GM12878 (cell line): ENCODE measurements at regions not wholly inside any gene's neighbourhood (a gene's known extent, or its start where the extent isn't known, plus 50 kb on each side); places are given as distances from the start of the nearest gene placed in this dataset.

Source experiments
- CEBPB ChIP-seq, 2 experiments: fragments of 150-350 bp in 1 of 2; IDR thresholded peaks; 2 replicates each; pipeline ENCODE4 v1.6.1; 2012 to 2014; ENCODE audit warnings: low read depth in 2 of 2, low read length in 2 of 2, borderline replicate concordance in 1 of 2, inconsistent platforms in 1 of 2
- KLF5 ChIP-seq: fragments of 450-650 bp; IDR thresholded peaks from 2 replicates; pipeline ENCODE4 v1.6.1; 2014; ENCODE audit warnings: mild to moderate bottlenecking; ENCODE audit not compliant: partially characterized antibody
- MEF2A ChIP-seq: IDR thresholded peaks from 2 replicates; pipeline ENCODE4 v1.6.1; 2011; ENCODE audit warnings: low read depth, mild to moderate bottlenecking, low read length, moderate library complexity; ENCODE audit not compliant: insufficient read depth
- POLR2AphosphoS2 ChIP-seq: IDR thresholded peaks from 2 replicates; pipeline ENCODE4 v1.6.1; 2011; ENCODE audit warnings: low read depth, mild to moderate bottlenecking, low read length, improper control_type of control experiment, moderate library complexity
- SIX5 ChIP-seq: IDR thresholded peaks from 2 replicates; pipeline ENCODE4 v1.6.1; 2011; ENCODE audit warnings: mild to moderate bottlenecking, low read depth, low read length, moderate library complexity; ENCODE audit not compliant: severe bottlenecking
- SMAD5 ChIP-seq: IDR thresholded peaks from 2 replicates; pipeline ENCODE4 v1.6.1; 2016; ENCODE audit warnings: antibody characterized with exemption, low read depth
- SREBF1 ChIP-seq: IDR thresholded peaks from 2 replicates; pipeline ENCODE4 v1.6.1; 2012; ENCODE audit warnings: mild to moderate bottlenecking, low read length
- TBL1XR1 ChIP-seq: IDR thresholded peaks from 2 replicates; pipeline ENCODE4 v1.6.1; 2012; ENCODE audit warnings: low read depth, low read length, improper control_type of control experiment
- TF ChIP-seq, protein P1 (sequence below): fragments of 450-650 bp; formaldehyde crosslinking; IDR thresholded peaks from 2 replicates; pipeline ENCODE4 v1.4.0; 2020; ENCODE audit warnings: mild to moderate bottlenecking, moderate library complexity
- TF ChIP-seq, protein P2 (sequence below): fragments of 450-650 bp; IDR thresholded peaks from 2 replicates; pipeline ENCODE4 v1.6.1; 2017; ENCODE audit warnings: mild to moderate bottlenecking, low read depth, inconsistent platforms; ENCODE audit not compliant: poor library complexity, severe bottlenecking
- TF ChIP-seq, protein P3 (sequence below): fragments of 450-650 bp; IDR thresholded peaks from 2 replicates; pipeline ENCODE4 v1.6.1; 2016; ENCODE audit warnings: mild to moderate bottlenecking, moderate library complexity, borderline replicate concordance

DNA sequence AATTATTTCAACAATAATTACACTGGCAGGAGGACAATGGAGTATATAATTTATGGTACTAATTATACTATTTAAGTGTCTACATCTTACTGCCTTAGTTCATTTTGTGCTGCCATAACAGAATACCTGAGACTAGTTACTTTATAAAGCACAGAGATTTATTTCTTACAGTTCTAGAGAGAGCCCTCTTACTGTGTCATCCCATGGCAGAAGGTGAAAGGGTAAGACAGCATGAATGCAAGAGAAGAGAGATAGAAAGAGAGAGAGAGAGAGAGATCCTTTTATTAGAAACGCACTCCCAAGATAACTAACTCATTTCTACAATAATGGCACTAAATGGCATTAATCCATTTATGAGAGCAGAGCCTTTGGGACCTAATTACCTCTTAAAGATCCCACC is 314.7 kb downstream of the EPM2A start (continued):
- TF ChIP-seq, protein P1, sequence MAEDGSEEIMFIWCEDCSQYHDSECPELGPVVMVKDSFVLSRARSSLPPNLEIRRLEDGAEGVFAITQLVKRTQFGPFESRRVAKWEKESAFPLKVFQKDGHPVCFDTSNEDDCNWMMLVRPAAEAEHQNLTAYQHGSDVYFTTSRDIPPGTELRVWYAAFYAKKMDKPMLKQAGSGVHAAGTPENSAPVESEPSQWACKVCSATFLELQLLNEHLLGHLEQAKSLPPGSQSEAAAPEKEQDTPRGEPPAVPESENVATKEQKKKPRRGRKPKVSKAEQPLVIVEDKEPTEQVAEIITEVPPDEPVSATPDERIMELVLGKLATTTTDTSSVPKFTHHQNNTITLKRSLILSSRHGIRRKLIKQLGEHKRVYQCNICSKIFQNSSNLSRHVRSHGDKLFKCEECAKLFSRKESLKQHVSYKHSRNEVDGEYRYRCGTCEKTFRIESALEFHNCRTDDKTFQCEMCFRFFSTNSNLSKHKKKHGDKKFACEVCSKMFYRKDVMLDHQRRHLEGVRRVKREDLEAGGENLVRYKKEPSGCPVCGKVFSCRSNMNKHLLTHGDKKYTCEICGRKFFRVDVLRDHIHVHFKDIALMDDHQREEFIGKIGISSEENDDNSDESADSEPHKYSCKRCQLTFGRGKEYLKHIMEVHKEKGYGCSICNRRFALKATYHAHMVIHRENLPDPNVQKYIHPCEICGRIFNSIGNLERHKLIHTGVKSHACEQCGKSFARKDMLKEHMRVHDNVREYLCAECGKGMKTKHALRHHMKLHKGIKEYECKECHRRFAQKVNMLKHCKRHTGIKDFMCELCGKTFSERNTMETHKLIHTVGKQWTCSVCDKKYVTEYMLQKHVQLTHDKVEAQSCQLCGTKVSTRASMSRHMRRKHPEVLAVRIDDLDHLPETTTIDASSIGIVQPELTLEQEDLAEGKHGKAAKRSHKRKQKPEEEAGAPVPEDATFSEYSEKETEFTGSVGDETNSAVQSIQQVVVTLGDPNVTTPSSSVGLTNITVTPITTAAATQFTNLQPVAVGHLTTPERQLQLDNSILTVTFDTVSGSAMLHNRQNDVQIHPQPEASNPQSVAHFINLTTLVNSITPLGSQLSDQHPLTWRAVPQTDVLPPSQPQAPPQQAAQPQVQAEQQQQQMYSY (CRISPR knock-in tag) = no peak
- TF ChIP-seq SMAD5 (no peak), SREBF1 (no peak), TBL1XR1 (no peak), CEBPB (IDR thresholded peaks at IDR 0.05; ENCODE audit: borderline replicate concordance in 1 of 2, low read depth in 2 of 2, low read length in 2 of 2) (no peak), KLF5 (no peak), MEF2A (no peak), POLR2AphosphoS2 (no peak), SIX5 (no peak)
- TF ChIP-seq, protein P2, sequence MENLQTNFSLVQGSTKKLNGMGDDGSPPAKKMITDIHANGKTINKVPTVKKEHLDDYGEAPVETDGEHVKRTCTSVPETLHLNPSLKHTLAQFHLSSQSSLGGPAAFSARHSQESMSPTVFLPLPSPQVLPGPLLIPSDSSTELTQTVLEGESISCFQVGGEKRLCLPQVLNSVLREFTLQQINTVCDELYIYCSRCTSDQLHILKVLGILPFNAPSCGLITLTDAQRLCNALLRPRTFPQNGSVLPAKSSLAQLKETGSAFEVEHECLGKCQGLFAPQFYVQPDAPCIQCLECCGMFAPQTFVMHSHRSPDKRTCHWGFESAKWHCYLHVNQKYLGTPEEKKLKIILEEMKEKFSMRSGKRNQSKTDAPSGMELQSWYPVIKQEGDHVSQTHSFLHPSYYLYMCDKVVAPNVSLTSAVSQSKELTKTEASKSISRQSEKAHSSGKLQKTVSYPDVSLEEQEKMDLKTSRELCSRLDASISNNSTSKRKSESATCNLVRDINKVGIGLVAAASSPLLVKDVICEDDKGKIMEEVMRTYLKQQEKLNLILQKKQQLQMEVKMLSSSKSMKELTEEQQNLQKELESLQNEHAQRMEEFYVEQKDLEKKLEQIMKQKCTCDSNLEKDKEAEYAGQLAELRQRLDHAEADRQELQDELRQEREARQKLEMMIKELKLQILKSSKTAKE = no peak
- TF ChIP-seq, protein P3, sequence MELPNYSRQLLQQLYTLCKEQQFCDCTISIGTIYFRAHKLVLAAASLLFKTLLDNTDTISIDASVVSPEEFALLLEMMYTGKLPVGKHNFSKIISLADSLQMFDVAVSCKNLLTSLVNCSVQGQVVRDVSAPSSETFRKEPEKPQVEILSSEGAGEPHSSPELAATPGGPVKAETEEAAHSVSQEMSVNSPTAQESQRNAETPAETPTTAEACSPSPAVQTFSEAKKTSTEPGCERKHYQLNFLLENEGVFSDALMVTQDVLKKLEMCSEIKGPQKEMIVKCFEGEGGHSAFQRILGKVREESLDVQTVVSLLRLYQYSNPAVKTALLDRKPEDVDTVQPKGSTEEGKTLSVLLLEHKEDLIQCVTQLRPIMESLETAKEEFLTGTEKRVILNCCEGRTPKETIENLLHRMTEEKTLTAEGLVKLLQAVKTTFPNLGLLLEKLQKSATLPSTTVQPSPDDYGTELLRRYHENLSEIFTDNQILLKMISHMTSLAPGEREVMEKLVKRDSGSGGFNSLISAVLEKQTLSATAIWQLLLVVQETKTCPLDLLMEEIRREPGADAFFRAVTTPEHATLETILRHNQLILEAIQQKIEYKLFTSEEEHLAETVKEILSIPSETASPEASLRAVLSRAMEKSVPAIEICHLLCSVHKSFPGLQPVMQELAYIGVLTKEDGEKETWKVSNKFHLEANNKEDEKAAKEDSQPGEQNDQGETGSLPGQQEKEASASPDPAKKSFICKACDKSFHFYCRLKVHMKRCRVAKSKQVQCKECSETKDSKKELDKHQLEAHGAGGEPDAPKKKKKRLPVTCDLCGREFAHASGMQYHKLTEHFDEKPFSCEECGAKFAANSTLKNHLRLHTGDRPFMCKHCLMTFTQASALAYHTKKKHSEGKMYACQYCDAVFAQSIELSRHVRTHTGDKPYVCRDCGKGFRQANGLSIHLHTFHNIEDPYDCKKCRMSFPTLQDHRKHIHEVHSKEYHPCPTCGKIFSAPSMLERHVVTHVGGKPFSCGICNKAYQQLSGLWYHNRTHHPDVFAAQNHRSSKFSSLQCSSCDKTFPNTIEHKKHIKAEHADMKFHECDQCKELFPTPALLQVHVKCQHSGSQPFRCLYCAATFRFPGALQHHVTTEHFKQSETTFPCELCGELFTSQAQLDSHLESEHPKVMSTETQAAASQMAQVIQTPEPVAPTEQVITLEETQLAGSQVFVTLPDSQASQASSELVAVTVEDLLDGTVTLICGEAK = no peak
